ENCODE measurements at regions not wholly inside any gene's neighbourhood (a gene's known extent, or its start where the extent isn't known, plus 50 kb on each side); places are given as distances from the start of the nearest gene placed in this dataset.

DNA sequence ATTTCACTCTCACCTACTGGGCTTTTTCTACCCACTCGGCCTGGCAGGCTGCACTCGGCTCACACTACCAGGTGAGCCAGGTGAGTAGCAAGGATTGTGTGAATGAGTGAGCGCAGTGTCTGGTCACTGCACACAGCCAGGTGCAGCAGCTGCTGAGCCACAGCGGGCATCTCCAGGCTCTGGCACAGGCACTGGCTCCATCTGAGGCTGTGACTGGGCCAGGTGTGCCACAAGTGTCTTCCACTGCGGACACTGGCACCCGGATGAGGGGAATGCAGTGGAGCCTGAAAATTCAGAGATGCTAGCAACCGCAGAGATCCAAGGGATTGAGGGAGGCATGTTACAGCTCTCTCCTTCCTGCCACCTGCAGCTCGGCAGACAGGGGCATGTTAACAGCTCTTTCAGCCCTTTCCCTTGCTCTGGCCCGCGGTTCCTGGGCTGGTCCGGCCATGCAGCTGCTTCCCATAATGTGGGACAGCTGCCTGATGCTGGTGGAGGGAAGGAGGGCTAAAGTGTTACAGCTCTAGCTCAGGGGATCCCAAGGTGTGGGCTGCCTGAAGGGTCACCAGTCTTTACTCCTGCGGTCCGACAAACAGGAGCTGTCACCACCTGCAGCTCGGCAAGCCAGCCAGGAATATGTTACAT lies 1038.3 kb downstream of the AMY1C start:
- H3K9me3 Mint-ChIP-seq: peaks cover 3% of the 10 kb centered on the region
- H3K27ac Mint-ChIP-seq: no peak overlapping the region
- DNase-seq (ENCODE audit: low spot score): no peak
- H3K36me3 Mint-ChIP-seq (ENCODE audit: low read depth): no peaks in the 10 kb centered on the region
- no peaks in the 10 kb centered on the region for H3K4me1 Mint-ChIP-seq (ENCODE audit: low read depth)
- H3K27me3 Mint-ChIP-seq (ENCODE audit: low read depth): no peaks in the 10 kb centered on the region
- no peak overlapping the region for H3K4me3 Mint-ChIP-seq

DNA sequence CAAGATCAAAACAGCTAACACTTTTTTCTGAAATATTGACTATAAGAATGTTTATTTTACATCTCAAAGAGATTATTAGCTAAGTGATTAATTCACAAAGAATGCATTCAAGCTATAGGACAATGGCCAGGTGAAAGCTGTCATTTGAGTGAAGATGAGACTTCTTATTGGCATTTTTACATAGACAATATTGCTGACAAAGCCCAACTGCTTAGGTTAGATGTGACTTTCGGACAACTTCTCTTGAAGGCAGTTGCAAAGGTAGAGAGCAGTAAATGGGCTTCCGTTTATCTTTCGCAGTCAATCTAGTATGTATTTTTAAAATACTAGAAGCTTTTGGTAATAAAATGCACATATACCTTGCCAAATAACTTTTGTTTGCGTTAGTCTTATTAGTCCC lies 1041.3 kb downstream of the AMY1C start:
- DNase-seq (ENCODE audit: low spot score): no peak
- Mint-ChIP-seq H3K9me3 (peaks cover 8% of the 10 kb centered on the region), H3K27me3 (ENCODE audit: low read depth) (no peaks in the 10 kb centered on the region), H3K36me3 (ENCODE audit: low read depth) (no peaks in the 10 kb centered on the region), H3K27ac (no peak overlapping the region), H3K4me3 (no peak overlapping the region), H3K4me1 (ENCODE audit: low read depth) (no peaks in the 10 kb centered on the region)

DNA sequence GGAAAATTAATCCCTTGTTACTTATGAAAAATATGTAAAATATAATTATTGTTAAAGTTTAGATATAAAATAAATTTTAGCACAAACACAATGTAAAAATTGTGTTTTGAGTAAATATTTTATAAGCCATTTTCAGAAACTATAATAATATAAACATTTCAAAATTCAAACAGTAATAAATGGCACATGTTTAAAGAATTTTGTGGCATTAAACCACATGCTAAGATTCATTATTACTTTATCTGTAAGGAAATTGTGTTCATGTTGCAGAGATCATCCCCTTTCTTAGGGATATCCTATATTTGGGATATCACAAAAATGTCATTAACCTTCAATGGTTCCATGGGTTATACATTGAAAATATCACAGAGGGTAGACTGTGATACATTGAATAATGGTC lies 1044.3 kb downstream of the AMY1C start:
- no peaks in the 10 kb centered on the region for H3K4me1 Mint-ChIP-seq (ENCODE audit: low read depth)
- peaks cover 21% of the 10 kb centered on the region for H3K9me3 Mint-ChIP-seq
- H3K36me3 Mint-ChIP-seq (ENCODE audit: low read depth): no peaks in the 10 kb centered on the region
- H3K27ac Mint-ChIP-seq: no peak overlapping the region
- DNase-seq (ENCODE audit: low spot score): no peak
- no peak overlapping the region for H3K4me3 Mint-ChIP-seq
- H3K27me3 Mint-ChIP-seq (ENCODE audit: low read depth): no peaks in the 10 kb centered on the region

DNA sequence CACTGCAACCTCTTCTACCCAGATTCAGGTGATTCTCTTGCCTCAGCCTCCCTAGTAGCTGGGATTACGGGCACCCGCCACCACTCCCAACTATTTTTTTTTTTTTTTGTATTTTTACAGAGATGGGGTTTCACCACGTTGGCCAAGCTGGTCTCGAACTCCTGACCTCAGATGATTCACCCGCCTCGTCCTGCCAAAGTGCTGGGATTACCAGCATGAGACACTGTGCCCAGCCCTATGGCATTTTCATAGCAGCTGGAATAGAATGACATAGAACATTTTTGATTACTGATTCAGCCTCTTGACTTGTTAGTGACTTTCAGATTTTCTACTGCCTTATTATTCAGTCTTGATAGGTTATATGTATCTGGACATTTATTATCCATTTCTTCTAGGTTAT lies 1046.2 kb downstream of the AMY1C start:
- H3K27me3 Mint-ChIP-seq (ENCODE audit: low read depth): no peaks in the 10 kb centered on the region
- H3K27ac Mint-ChIP-seq: no peak overlapping the region
- no peak for DNase-seq (ENCODE audit: low spot score)
- no peaks in the 10 kb centered on the region for H3K36me3 Mint-ChIP-seq (ENCODE audit: low read depth)
- H3K4me3 Mint-ChIP-seq: no peak overlapping the region
- no peaks in the 10 kb centered on the region for H3K4me1 Mint-ChIP-seq (ENCODE audit: low read depth)
- peaks cover 30% of the 10 kb centered on the region for H3K9me3 Mint-ChIP-seq

DNA sequence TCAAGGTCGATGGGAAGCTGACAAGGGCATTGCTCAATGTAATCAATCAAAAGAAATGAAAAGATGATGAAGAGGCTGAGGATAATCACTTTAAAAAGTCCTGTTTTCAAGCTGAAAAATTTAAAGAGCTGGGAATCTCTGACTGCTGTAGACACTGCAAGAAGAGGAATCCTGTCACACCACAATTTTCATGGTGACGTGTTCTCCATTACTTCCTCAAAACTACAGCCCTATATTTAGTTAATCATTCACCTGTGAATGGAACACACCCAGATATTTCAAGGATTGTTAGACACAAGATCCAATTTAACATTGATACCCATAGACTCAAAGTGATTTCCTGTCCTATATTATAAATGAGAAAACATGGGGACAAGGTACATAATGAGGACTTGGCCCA lies 1048.3 kb downstream of the AMY1C start:
- Mint-ChIP-seq H3K27ac (no peak overlapping the region), H3K27me3 (ENCODE audit: low read depth) (no peaks in the 10 kb centered on the region), H3K4me3 (no peak overlapping the region), H3K36me3 (ENCODE audit: low read depth) (no peaks in the 10 kb centered on the region), H3K4me1 (ENCODE audit: low read depth) (no peaks in the 10 kb centered on the region), H3K9me3 (peaks cover 30% of the 10 kb centered on the region)
- DNase-seq (ENCODE audit: low spot score): no peak

DNA sequence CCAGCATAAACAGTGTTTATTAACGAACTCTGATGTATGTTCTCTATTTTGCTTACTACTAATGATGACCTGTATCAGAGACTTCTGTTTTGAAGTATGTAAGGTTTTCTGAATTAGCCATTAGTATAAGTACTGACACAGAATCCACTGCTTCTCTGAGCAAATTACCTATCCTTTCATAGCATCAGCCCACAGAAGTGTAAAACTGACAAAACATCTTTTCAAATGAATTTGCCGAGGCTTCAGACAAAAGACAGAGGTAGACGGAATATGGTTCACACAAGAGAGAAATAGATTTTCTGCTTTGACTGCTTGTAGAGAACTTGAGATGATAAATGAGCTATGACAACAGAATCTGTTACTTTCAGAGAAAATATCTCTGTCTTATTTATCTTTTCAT lies 1051.6 kb downstream of the AMY1C start:
- Mint-ChIP-seq H3K36me3 (ENCODE audit: low read depth) (no peaks in the 10 kb centered on the region), H3K4me1 (ENCODE audit: low read depth) (no peaks in the 10 kb centered on the region), H3K4me3 (no peak overlapping the region), H3K9me3 (peaks cover 22% of the 10 kb centered on the region), H3K27ac (no peak overlapping the region), H3K27me3 (ENCODE audit: low read depth) (no peaks in the 10 kb centered on the region)
- no peak for DNase-seq (ENCODE audit: low spot score)

DNA sequence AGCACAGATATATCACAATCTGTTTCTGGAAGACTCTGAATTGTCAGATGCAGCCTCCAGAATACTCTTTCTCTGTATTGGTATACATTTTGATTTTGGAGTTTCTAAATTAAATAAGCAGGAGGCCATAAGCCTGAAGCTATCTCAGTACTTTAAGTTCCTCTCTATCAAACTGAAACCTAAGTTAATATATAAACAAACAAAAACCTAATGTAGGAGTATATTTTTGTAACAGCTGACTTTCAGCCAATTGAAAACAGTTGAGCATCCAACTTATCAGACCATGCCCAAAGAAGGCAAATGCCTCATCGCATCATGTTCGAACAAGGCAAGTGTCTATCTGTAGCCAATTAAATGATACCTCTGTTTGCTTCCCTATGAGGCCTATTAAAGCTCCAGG lies 1054.4 kb downstream of the AMY1C start:
- Mint-ChIP-seq H3K9me3 (peaks cover 14% of the 10 kb centered on the region), H3K4me3 (no peak overlapping the region), H3K36me3 (ENCODE audit: low read depth) (no peaks in the 10 kb centered on the region), H3K27ac (no peak overlapping the region), H3K27me3 (ENCODE audit: low read depth) (no peaks in the 10 kb centered on the region), H3K4me1 (ENCODE audit: low read depth) (no peaks in the 10 kb centered on the region)
- DNase-seq (ENCODE audit: low spot score): no peak

DNA sequence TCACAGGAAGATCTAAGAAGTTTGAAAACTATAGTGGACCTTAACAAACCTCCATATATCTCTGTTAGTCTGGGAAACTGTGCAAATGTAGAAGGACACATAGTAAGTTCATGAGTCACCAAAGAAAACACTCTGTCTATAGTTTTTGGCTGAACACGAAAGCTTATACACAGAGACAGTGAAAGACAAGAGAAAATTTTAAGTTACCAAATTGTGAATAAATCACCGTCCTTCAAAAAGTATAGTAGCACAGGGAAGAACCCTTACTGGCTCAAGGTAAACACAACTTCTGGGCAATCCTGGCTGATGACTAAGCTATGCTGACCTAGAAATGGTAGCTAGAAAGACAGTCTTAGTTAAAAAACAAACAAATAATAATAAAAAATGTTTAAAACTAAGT lies 1057.9 kb downstream of the AMY1C start:
- Mint-ChIP-seq H3K27ac (no peak overlapping the region), H3K4me3 (no peak overlapping the region), H3K9me3 (peaks cover 16% of the 10 kb centered on the region), H3K4me1 (ENCODE audit: low read depth) (no peaks in the 10 kb centered on the region), H3K36me3 (ENCODE audit: low read depth) (no peaks in the 10 kb centered on the region), H3K27me3 (ENCODE audit: low read depth) (no peaks in the 10 kb centered on the region)
- no peak for DNase-seq (ENCODE audit: low spot score)

DNA sequence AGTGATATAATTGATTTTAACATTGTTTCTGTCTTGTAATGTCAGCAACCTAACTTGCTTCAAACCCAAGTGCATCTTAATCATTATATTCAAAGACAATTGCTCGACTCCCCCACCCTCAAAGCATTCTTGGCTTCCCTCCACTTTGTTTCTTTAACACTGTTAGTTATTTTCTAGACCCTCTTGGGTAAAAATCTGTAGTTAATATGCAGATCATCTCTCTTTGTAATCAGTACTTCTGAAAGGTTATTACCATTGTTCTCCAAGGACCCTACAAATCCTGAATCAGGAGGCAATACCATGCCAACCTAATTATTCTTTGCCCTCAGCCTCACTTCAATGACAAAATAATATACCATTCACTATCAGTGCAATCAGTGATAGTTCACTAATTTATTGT lies 1075.7 kb downstream of the AMY1C start:
- Mint-ChIP-seq H3K4me1 (ENCODE audit: low read depth) (no peaks in the 10 kb centered on the region), H3K9me3 (peaks cover 14% of the 10 kb centered on the region), H3K4me3 (no peak overlapping the region), H3K36me3 (ENCODE audit: low read depth) (no peaks in the 10 kb centered on the region), H3K27ac (no peak overlapping the region), H3K27me3 (ENCODE audit: low read depth) (no peaks in the 10 kb centered on the region)
- DNase-seq (ENCODE audit: low spot score): no peak

DNA sequence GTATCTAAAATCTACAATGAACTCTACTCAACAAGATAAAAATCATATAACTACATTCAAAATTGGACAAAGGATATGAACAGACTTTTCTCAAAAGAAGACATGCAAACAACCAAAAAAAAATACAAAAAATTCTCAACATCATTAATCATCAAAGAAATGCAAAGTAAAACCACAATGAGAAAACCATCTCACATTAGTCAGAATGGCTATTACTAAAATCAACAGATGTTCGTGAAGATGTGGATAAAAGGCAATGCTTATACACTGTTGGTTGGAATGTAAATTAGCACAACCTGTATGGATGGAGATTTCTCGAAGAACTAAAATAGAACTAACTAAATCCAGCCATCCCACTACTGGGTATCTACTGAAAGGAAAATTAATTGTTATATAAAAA lies 1080.8 kb downstream of the AMY1C start:
- no peak overlapping the region for H3K4me3 Mint-ChIP-seq
- H3K36me3 Mint-ChIP-seq (ENCODE audit: low read depth): no peaks in the 10 kb centered on the region
- no peak for DNase-seq (ENCODE audit: low spot score)
- H3K4me1 Mint-ChIP-seq (ENCODE audit: low read depth): no peaks in the 10 kb centered on the region
- H3K9me3 Mint-ChIP-seq: peaks cover 32% of the 10 kb centered on the region
- no peak overlapping the region for H3K27ac Mint-ChIP-seq
- no peaks in the 10 kb centered on the region for H3K27me3 Mint-ChIP-seq (ENCODE audit: low read depth)

DNA sequence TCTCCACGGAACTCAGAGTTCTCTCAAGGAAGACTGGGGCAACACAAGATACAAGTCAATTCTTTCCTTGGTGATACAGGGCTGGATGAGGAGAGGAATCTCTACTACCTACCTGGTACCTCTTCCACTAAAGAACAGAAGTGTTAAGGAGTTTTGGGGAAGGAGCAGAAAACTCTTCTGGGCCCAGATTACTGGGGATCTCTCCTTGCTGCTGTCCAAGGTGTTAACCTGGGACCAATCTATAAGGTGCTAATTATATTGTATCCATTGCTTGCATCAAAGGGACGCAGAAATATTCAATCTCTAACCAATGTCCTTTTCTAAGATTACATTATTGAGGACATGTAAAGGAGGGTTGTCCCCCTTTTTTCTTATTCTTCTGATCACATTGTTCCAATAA lies 1102.5 kb downstream of the AMY1C start:
- no peaks in the 10 kb centered on the region for H3K36me3 Mint-ChIP-seq (ENCODE audit: low read depth)
- H3K27me3 Mint-ChIP-seq (ENCODE audit: low read depth): no peaks in the 10 kb centered on the region
- H3K27ac Mint-ChIP-seq: no peak overlapping the region
- H3K4me1 Mint-ChIP-seq (ENCODE audit: low read depth): no peaks in the 10 kb centered on the region
- no peak for DNase-seq (ENCODE audit: low spot score)
- no peak overlapping the region for H3K4me3 Mint-ChIP-seq
- H3K9me3 Mint-ChIP-seq: peaks cover 15% of the 10 kb centered on the region

DNA sequence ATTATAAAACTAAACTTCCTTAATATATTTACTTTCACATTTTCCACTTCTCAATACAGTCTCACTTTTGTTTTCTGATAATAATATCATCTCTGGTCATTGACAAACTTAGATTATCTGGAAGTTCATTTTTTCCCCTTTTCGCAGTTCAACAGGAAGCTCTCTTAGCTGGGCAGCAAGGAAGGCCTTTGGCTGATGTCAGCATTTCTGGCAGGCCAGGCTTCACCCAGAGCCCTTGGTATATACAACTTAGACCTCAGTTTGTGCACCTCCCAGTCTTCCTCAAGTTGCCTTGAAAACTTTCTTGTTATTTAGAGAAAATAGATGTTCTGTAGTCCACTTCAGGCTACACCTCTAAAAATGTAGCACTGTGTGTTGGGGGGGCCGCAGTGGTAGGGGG lies 1103.6 kb downstream of the AMY1C start:
- Mint-ChIP-seq H3K27ac (no peak overlapping the region), H3K4me1 (ENCODE audit: low read depth) (no peaks in the 10 kb centered on the region), H3K27me3 (ENCODE audit: low read depth) (no peaks in the 10 kb centered on the region), H3K9me3 (peaks cover 18% of the 10 kb centered on the region), H3K4me3 (no peak overlapping the region), H3K36me3 (ENCODE audit: low read depth) (no peaks in the 10 kb centered on the region)
- DNase-seq (ENCODE audit: low spot score): no peak

DNA sequence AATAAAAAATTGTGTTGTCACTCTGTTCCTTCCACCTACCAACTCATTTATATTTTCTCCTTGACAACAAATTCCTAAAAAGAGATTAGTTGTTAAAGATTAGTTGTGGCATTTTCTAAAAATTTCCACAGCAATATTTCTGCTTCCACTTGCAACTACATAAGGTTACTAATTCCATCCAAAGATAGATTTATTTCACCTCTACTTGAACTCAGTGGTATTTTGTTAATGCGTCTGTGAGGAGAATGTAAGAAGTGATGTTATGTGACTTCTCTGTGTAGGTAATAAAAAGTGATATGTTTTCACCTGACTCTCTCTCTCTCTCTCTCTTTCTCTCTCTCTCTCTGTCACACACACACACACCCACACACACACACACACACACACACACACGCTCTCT lies 1104.8 kb downstream of the AMY1C start:
- no peak for DNase-seq (ENCODE audit: low spot score)
- H3K36me3 Mint-ChIP-seq (ENCODE audit: low read depth): no peaks in the 10 kb centered on the region
- H3K27ac Mint-ChIP-seq: no peak overlapping the region
- peaks cover 27% of the 10 kb centered on the region for H3K9me3 Mint-ChIP-seq
- no peaks in the 10 kb centered on the region for H3K4me1 Mint-ChIP-seq (ENCODE audit: low read depth)
- no peaks in the 10 kb centered on the region for H3K27me3 Mint-ChIP-seq (ENCODE audit: low read depth)
- no peak overlapping the region for H3K4me3 Mint-ChIP-seq

DNA sequence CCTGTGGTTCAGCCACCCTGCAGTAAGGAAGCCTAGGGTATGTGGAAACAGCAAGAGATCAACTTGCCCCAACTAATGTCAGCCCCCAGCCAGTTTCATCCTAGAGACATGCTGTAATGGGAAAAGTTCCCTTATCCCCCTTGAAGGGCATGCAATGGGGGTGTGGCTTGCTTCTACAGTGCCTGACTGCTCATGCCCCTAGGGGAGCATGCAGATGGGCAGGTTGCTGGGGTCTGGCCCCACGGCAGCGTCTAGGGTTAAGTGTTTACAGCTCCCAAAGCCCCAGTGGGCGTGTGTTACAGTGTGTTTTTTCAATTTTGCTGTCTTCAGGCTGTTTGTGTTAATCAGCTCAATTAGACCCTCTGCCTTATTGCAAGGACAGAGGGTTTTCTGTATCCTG lies 1105.9 kb downstream of the AMY1C start:
- H3K4me1 Mint-ChIP-seq (ENCODE audit: low read depth): no peaks in the 10 kb centered on the region
- H3K27ac Mint-ChIP-seq: no peak overlapping the region
- H3K27me3 Mint-ChIP-seq (ENCODE audit: low read depth): no peaks in the 10 kb centered on the region
- H3K9me3 Mint-ChIP-seq: peaks cover 31% of the 10 kb centered on the region
- no peak overlapping the region for H3K4me3 Mint-ChIP-seq
- DNase-seq (ENCODE audit: low spot score): no peak
- no peaks in the 10 kb centered on the region for H3K36me3 Mint-ChIP-seq (ENCODE audit: low read depth)

DNA sequence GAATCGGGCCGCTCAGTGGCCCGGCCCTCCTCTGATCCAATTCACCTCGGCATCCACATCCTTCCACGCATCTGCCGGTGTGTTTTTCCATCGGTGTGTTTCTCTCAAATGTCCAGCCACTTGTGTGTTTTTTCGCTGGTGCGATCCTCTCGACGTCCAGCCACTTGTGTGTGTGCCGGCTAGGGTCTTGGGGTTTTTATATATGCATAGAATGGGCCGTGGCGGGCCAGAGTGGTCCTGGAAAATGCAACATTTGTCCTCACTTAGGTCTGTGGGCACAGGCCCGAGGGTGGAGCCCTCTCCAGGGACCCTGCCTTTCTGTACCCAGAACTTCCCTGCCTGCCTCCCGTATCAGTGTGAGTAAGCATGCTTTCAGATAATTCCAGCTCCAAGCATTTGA lies 1106.4 kb downstream of the AMY1C start:
- Mint-ChIP-seq H3K9me3 (peaks cover 31% of the 10 kb centered on the region), H3K4me1 (ENCODE audit: low read depth) (no peaks in the 10 kb centered on the region), H3K27ac (no peak overlapping the region), H3K36me3 (ENCODE audit: low read depth) (no peaks in the 10 kb centered on the region), H3K4me3 (no peak overlapping the region), H3K27me3 (ENCODE audit: low read depth) (no peaks in the 10 kb centered on the region)
- DNase-seq (ENCODE audit: low spot score): no peak

All from T-helper 2 cell treated with Interferon-gamma antibody and Interleukin-4, amounts not matched to agents 5 μg/mL and 100 μg/mL, for 36 hours (primary cell).